ENCODE measurements at regions not wholly inside any gene's neighbourhood (a gene's known extent, or its start where the extent isn't known, plus 50 kb on each side); places are given as distances from the start of the nearest gene placed in this dataset.

DNA sequence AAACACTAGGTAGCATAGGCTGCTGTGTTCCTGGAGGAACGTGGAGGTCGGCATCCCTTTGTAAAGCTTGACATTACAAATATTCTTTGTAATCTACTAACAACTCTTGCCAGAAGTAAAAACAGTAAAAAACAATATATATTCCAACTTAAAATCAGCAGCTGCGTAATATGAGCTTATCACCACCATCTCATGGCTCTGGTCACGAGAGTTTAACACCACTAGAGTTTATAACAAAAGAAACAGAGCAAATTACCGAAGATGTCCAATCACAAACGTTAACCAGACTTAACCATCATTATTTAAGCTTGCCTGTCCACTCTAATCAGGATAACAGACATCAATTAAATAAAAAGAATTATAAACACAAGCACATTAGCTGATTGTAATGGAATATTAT is 236.7 kb downstream of the PCDH7 start:
- no peak overlapping the region for H3K4me3 Mint-ChIP-seq
- TF ChIP-seq, protein P1, sequence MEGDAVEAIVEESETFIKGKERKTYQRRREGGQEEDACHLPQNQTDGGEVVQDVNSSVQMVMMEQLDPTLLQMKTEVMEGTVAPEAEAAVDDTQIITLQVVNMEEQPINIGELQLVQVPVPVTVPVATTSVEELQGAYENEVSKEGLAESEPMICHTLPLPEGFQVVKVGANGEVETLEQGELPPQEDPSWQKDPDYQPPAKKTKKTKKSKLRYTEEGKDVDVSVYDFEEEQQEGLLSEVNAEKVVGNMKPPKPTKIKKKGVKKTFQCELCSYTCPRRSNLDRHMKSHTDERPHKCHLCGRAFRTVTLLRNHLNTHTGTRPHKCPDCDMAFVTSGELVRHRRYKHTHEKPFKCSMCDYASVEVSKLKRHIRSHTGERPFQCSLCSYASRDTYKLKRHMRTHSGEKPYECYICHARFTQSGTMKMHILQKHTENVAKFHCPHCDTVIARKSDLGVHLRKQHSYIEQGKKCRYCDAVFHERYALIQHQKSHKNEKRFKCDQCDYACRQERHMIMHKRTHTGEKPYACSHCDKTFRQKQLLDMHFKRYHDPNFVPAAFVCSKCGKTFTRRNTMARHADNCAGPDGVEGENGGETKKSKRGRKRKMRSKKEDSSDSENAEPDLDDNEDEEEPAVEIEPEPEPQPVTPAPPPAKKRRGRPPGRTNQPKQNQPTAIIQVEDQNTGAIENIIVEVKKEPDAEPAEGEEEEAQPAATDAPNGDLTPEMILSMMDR (IDR thresholded peaks at IDR 0.05) = no peak
- no peaks in the 10 kb centered on the region for H3K4me1 Mint-ChIP-seq (ENCODE audit: low read depth)
- H3K9me3 Mint-ChIP-seq = peaks cover 25% of the 10 kb centered on the region
- H3K27ac Mint-ChIP-seq = no peak overlapping the region
- H3K36me3 Mint-ChIP-seq (ENCODE audit: low read depth) = no peaks in the 10 kb centered on the region
- H3K27me3 Mint-ChIP-seq (ENCODE audit: insufficient read depth) = no peaks in the 10 kb centered on the region
- no peak for DNase-seq

DNA sequence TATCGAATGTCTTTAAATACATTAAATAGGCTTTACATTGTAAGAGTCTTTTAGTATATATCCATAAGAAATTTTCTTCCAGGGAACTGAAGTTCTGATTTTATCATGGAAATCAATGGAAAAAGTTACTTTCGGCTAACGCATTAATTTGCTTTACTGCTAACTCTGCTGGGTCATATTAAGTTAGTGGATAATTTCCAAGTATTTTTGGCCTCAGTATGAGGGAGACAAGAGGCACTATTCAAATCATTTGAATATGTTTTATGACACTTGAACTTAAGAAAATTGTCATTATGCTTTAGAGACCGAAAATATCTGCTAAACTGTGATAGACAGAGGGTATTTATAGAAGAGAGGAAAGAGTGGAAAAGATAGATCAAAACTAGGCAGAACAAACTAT is 237.5 kb downstream of the PCDH7 start:
- no peak for DNase-seq
- Mint-ChIP-seq H3K4me3 (no peak overlapping the region), H3K36me3 (ENCODE audit: low read depth) (no peaks in the 10 kb centered on the region), H3K4me1 (ENCODE audit: low read depth) (no peaks in the 10 kb centered on the region), H3K27me3 (ENCODE audit: insufficient read depth) (no peaks in the 10 kb centered on the region), H3K9me3 (peaks cover 25% of the 10 kb centered on the region), H3K27ac (no peak overlapping the region)
- TF ChIP-seq, protein P1 (IDR thresholded peaks at IDR 0.05) = no peak

DNA sequence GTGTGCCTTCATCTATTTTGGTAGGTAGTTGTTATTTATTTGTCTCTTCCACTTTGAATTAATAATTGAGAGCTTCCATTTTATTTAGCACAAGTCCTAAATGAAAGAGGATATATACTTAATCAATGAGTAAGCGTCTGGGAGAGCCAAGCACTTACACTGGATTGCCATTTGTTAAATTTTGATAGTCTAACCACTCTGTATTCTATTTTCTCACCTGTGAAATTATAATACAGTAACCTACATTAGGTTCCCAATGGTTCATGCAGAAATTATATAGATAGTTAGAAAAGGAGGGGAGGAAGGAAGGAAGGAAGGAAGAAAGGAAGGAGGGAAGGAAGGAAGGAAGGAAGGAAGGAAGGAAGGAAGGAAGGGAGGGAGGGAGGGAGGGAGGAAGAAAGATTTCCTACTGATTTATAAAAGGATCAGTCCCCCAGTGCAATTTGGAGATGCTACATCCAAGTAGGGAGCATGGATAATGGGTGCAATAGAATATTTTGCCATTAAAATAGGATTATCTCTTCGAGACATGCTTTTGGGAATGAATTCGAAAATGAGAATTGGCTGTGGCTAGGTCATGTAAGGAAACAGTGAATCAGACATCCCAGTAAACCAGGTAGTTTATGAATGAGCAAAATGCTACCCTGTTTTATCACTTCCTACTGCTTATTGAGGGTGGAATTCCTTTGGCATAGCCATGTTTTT is 239.8 kb downstream of the PCDH7 start:
- no peaks in the 10 kb centered on the region for H3K36me3 Mint-ChIP-seq (ENCODE audit: low read depth)
- no peaks in the 10 kb centered on the region for H3K27me3 Mint-ChIP-seq (ENCODE audit: insufficient read depth)
- no peak overlapping the region for H3K27ac Mint-ChIP-seq
- TF ChIP-seq, protein P1 (IDR thresholded peaks at IDR 0.05) = no peak
- H3K9me3 Mint-ChIP-seq = peaks cover 27% of the 10 kb centered on the region
- no peak overlapping the region for H3K4me3 Mint-ChIP-seq
- no peaks in the 10 kb centered on the region for H3K4me1 Mint-ChIP-seq (ENCODE audit: low read depth)
- no peak for DNase-seq

DNA sequence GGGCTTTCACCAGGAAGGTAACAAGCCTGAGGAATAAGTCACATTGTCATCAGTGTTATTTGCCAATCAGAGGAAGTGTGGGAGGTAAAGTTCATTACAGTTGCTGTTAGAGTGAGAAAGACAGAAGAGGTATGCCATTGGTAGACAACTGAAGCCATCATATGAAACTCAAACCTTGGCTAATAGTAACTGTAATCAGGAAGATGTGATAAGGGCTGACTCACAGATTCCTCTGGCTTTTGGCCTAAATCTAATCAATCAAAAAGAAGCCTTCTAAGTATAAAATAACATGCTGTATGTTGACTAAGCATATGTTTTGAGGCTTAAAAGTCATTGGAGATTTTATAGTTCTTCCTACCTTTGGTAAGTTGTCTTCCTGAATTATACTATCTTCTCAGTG is 242.8 kb downstream of the PCDH7 start:
- no peaks in the 10 kb centered on the region for H3K4me1 Mint-ChIP-seq (ENCODE audit: low read depth)
- no peak for DNase-seq
- H3K9me3 Mint-ChIP-seq = peaks cover 24% of the 10 kb centered on the region
- TF ChIP-seq, protein P1 (IDR thresholded peaks at IDR 0.05) = no peak
- no peak overlapping the region for H3K4me3 Mint-ChIP-seq
- H3K36me3 Mint-ChIP-seq (ENCODE audit: low read depth) = no peaks in the 10 kb centered on the region
- no peaks in the 10 kb centered on the region for H3K27me3 Mint-ChIP-seq (ENCODE audit: insufficient read depth)
- H3K27ac Mint-ChIP-seq = no peak overlapping the region

DNA sequence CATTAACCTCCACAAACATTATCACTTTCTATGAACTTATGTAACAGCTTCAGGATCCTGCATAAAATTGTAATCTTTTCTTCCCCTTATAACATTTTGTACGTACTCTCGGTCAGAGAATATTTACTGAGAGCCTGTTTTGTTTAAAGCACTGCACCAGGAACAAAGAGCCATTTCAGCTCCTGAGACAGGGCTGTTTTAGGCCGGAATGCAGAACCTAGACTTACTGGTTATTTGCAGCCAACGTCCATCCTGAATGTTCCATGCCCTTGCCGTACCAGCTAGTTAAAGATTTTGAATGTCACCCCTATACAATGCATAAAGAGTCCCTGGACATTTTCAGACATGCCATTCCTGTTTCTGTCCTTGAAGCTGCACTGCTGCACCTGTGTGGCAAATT is 248.8 kb downstream of the PCDH7 start:
- no peaks in the 10 kb centered on the region for H3K27me3 Mint-ChIP-seq (ENCODE audit: insufficient read depth)
- no peaks in the 10 kb centered on the region for H3K36me3 Mint-ChIP-seq (ENCODE audit: low read depth)
- DNase-seq = no peak
- no peak overlapping the region for H3K27ac Mint-ChIP-seq
- H3K4me3 Mint-ChIP-seq = no peak overlapping the region
- H3K4me1 Mint-ChIP-seq (ENCODE audit: low read depth) = no peaks in the 10 kb centered on the region
- peaks cover 24% of the 10 kb centered on the region for H3K9me3 Mint-ChIP-seq
- TF ChIP-seq, protein P1 (IDR thresholded peaks at IDR 0.05) = no peak

All from HFFc6 (cell line).